ENCODE measurements at regions not wholly inside any gene's neighbourhood (a gene's known extent, or its start where the extent isn't known, plus 50 kb on each side); places are given as distances from the start of the nearest gene placed in this dataset.

- no peak for DNase-seq
Measured at GRCh38 chr1:239322369-239322768, 64.0 kb upstream of the CHRM3 start.

- no peak for DNase-seq
Measured at GRCh38 chr1:239321877-239322276, 64.5 kb upstream of the CHRM3 start.

- DNase-seq = no peak
Measured at GRCh38 chr1:239317948-239318347, 68.4 kb upstream of the CHRM3 start.

GRCh38 chr1:239315631-239316217 is 70.6 kb upstream of the CHRM3 start:
- DNase-seq = no peak

- DNase-seq = no peak
Measured at GRCh38 chr1:239311331-239311730, 75.0 kb upstream of the CHRM3 start.

GRCh38 chr1:239308701-239309333 is 77.6 kb upstream of the CHRM3 start:
- no peak for DNase-seq

- DNase-seq = no peak
Measured at GRCh38 chr1:239307886-239308285, 78.5 kb upstream of the CHRM3 start.

GRCh38 chr1:239306426-239306825 is 79.9 kb upstream of the CHRM3 start:
- DNase-seq = no peak

GRCh38 chr1:239303289-239303688 is 83.1 kb upstream of the CHRM3 start:
- no peak for DNase-seq

GRCh38 chr1:239302696-239303095 is 83.7 kb upstream of the CHRM3 start:
- DNase-seq = no peak

GRCh38 chr1:239301251-239301650 is 85.1 kb upstream of the CHRM3 start:
- DNase-seq = no peak

GRCh38 chr1:239297910-239298309 is 88.5 kb upstream of the CHRM3 start:
- no peak for DNase-seq

- no peak for DNase-seq
Measured at GRCh38 chr1:239293350-239294110, 92.8 kb upstream of the CHRM3 start.

GRCh38 chr1:239288820-239289554 is 97.4 kb upstream of the CHRM3 start:
- no peak for DNase-seq

- DNase-seq = no peak
Measured at GRCh38 chr1:239287296-239287695, 99.1 kb upstream of the CHRM3 start.

GRCh38 chr1:239283216-239283615 is 103.2 kb upstream of the CHRM3 start:
- no peak for DNase-seq

- DNase-seq = no peak
Measured at GRCh38 chr1:239282411-239282810, 104.0 kb upstream of the CHRM3 start.

- no peak for DNase-seq
Measured at GRCh38 chr1:239276051-239276450, 110.3 kb upstream of the CHRM3 start.

- no peak for DNase-seq
Measured at GRCh38 chr1:239274242-239274830, 112.0 kb upstream of the CHRM3 start.

GRCh38 chr1:239270509-239270908 is 115.9 kb upstream of the CHRM3 start:
- no peak for DNase-seq

- no peak for DNase-seq
Measured at GRCh38 chr1:239269706-239270105, 116.7 kb upstream of the CHRM3 start.

GRCh38 chr1:239268941-239269340 is 117.4 kb upstream of the CHRM3 start:
- no peak for DNase-seq

- no peak for DNase-seq
Measured at GRCh38 chr1:239268007-239268406, 118.4 kb upstream of the CHRM3 start.

All from T1000 (cell line).